A673 (cell line): ENCODE measurements at regions not wholly inside any gene's neighbourhood (a gene's known extent, or its start where the extent isn't known, plus 50 kb on each side); places are given as distances from the start of the nearest gene placed in this dataset.
A peak's percentile ranks its signal among the peaks of the same experiment; 100 is the strongest.

Source experiments
- BruUV-seq: library from RNA; stranded (reverse); fragments of 400-500 nt; replicated peaks from 2 replicates; lab custom pipeline; 2021; lab: Mats Ljungman, UMichigan
- CTCF ChIA-PET: fragments of 300-600 bp; sonication (Branson Sonifier 250); formaldehyde crosslinking; loops from one replicate; lab custom pipeline; 2022; ENCODE audit warnings: antibody characterized with exemption; lab: Charles Lee
- POLR2A ChIA-PET: fragments of 300-600 bp; sonication (Branson Sonifier 250); formaldehyde crosslinking; loops from one replicate; lab custom pipeline; 2022; ENCODE audit warnings: antibody characterized with exemption; ENCODE audit not compliant: low non-redundant PET; lab: Charles Lee
- DNase-seq: peaks from one replicate; pipeline ENCODE4 v3.0.0-alpha.2; 2015; ENCODE audit warnings: low spot score
- H3K27ac ChIP-seq: fragments of 200-600 bp; sonication (generic); 2 replicates; pipeline ENCODE4 v1.5.1; 2016; ENCODE audit warnings: mixed run types, low read depth, mild to moderate bottlenecking, mixed read lengths, antibody characterized with exemption, low read length; ENCODE audit not compliant: poor library complexity, severe bottlenecking
- H3K27me3 ChIP-seq: fragments of 200-600 bp; sonication (generic); replicated peaks from 2 replicates; pipeline ENCODE4 v1.6.1; 2017; ENCODE audit warnings: mixed run types, low read depth, mild to moderate bottlenecking, mixed read lengths, antibody characterized with exemption, low read length; ENCODE audit not compliant: insufficient read depth, poor library complexity
- H3K36me3 ChIP-seq: fragments of 200-600 bp; sonication (generic); 2 replicates; pipeline ENCODE4 v1.6.1; 2016; ENCODE audit warnings: mixed run types, mild to moderate bottlenecking, mixed read lengths, antibody characterized with exemption, low read length; ENCODE audit not compliant: insufficient read depth, poor library complexity, severe bottlenecking
- H3K4me1 ChIP-seq: fragments of 200-600 bp; sonication (generic); 2 replicates; pipeline ENCODE4 v1.6.1; 2017; ENCODE audit warnings: mixed run types, mild to moderate bottlenecking, mixed read lengths, antibody characterized with exemption, low read length; ENCODE audit not compliant: insufficient read depth, poor library complexity, severe bottlenecking
- H3K4me3 ChIP-seq: fragments of 200-600 bp; sonication (generic); 2 replicates; pipeline ENCODE4 v1.5.1; 2016; ENCODE audit warnings: low read depth, mixed run types, mild to moderate bottlenecking, mixed read lengths, low read length; ENCODE audit not compliant: poor library complexity, severe bottlenecking
- H3K9me3 ChIP-seq: fragments of 200-600 bp; sonication (generic); 2 replicates; pipeline ENCODE4 v1.6.1; 2016; ENCODE audit warnings: mixed run types, low read depth, mild to moderate bottlenecking, mixed read lengths, antibody characterized with exemption, low read length; ENCODE audit not compliant: poor library complexity, severe bottlenecking
- EZH2 ChIP-seq: fragments of 200-600 bp; sonication (generic); IDR thresholded peaks from 2 replicates; pipeline ENCODE4 v1.6.1; 2017; ENCODE audit warnings: borderline replicate concordance, low read depth, mild to moderate bottlenecking, mixed read lengths, antibody characterized with exemption, low read length; ENCODE audit not compliant: poor library complexity, severe bottlenecking
- intact Hi-C: fragments of 100-400 bp; cut with micrococcal nuclease; formaldehyde crosslinking; loops from one replicate; pipeline ENCODE4 v1.10.0; 2022; ENCODE audit not compliant: unreplicated experiment
- TF ChIP-seq, protein P1 (sequence below): fragments of 300-800, 200-600 bp; sonication (generic); conservative IDR thresholded peaks from 2 replicates; pipeline ENCODE4 v1.5.1; 2017; ENCODE audit warnings: low read depth, mild to moderate bottlenecking, antibody characterized with exemption, low read length, moderate library complexity, mixed read lengths

DNA sequence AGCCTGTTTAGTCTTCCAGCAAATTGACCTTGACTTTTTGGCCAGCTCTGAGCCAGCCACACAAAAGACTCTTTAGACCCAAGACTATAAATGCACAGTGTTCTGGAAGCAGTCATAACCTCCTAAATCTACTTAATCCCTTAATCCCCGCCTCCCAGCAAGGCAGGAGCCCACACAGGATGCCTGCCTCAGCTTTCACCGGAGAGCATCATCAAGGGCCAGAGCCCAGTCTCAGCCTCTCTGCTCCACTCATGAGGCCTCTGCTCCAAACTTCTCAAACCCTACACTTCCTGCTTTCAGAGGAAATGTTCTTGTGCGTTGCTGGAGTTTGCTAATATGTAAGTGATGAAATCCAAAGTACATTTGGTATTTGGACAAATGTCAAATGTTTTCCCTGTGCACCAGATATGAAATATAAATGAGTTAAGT lies 57.9 kb upstream of the FSHB start:
- ChIA-PET CTCF (no interaction called here), POLR2A (no interaction called here)
- intact Hi-C loops, result no loop called here
- TF ChIP-seq EZH2, result no peak
- TF ChIP-seq, protein P1, sequence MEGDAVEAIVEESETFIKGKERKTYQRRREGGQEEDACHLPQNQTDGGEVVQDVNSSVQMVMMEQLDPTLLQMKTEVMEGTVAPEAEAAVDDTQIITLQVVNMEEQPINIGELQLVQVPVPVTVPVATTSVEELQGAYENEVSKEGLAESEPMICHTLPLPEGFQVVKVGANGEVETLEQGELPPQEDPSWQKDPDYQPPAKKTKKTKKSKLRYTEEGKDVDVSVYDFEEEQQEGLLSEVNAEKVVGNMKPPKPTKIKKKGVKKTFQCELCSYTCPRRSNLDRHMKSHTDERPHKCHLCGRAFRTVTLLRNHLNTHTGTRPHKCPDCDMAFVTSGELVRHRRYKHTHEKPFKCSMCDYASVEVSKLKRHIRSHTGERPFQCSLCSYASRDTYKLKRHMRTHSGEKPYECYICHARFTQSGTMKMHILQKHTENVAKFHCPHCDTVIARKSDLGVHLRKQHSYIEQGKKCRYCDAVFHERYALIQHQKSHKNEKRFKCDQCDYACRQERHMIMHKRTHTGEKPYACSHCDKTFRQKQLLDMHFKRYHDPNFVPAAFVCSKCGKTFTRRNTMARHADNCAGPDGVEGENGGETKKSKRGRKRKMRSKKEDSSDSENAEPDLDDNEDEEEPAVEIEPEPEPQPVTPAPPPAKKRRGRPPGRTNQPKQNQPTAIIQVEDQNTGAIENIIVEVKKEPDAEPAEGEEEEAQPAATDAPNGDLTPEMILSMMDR, result no peak
- H3K27ac ChIP-seq, result no peak overlapping the region
- H3K36me3 ChIP-seq, result no peaks in the 10 kb centered on the region
- H3K27me3 ChIP-seq, result peaks cover 4% of the 10 kb centered on the region
- no peaks in the 10 kb centered on the region for H3K4me1 ChIP-seq
- peak; percentile 28 for DNase-seq
- no TSS peak for BruUV-seq
- H3K4me3 ChIP-seq, result no peak overlapping the region
- H3K9me3 ChIP-seq, result peaks cover 17% of the 10 kb centered on the region

- DNase-seq, result no peak
- Histone ChIP-seq H3K4me3 (no peak overlapping the region), H3K27me3 (peaks cover 4% of the 10 kb centered on the region), H3K36me3 (no peaks in the 10 kb centered on the region), H3K9me3 (peaks cover 22% of the 10 kb centered on the region), H3K27ac (no peak overlapping the region), H3K4me1 (no peaks in the 10 kb centered on the region)
- no peak for TF ChIP-seq EZH2
- TF ChIP-seq, protein P1, result no peak
- intact Hi-C loops, result no loop called here
- POLR2A ChIA-PET, result no interaction called here
- no TSS peak for BruUV-seq
- CTCF ChIA-PET, result no interaction called here
Measured at GRCh38 chr11:30174265-30175020, 56.4 kb upstream of the FSHB start.
